Retinal pigment epithelial cell (primary cell): ENCODE measurements at regions not wholly inside any gene's neighbourhood (a gene's known extent, or its start where the extent isn't known, plus 50 kb on each side); places are given as distances from the start of the nearest gene placed in this dataset.

Experiments
- DNase-seq: peaks from one replicate; pipeline ENCODE4 v3.0.0-alpha.2; 2010; ENCODE audit warnings: low read depth
- H3K4me3 ChIP-seq: 2 replicates; pipeline ENCODE4 v1.5.1; 2011; ENCODE audit warnings: mild to moderate bottlenecking, low read length, control low read depth, moderate library complexity
- TF ChIP-seq, protein P1 (sequence below): conservative IDR thresholded peaks from 2 replicates; pipeline ENCODE4 v1.5.1; 2011; ENCODE audit warnings: low read depth, low read length, control low read depth, inconsistent platforms

- no peak for DNase-seq
- H3K4me3 ChIP-seq = no peak overlapping the region
- TF ChIP-seq, protein P1, sequence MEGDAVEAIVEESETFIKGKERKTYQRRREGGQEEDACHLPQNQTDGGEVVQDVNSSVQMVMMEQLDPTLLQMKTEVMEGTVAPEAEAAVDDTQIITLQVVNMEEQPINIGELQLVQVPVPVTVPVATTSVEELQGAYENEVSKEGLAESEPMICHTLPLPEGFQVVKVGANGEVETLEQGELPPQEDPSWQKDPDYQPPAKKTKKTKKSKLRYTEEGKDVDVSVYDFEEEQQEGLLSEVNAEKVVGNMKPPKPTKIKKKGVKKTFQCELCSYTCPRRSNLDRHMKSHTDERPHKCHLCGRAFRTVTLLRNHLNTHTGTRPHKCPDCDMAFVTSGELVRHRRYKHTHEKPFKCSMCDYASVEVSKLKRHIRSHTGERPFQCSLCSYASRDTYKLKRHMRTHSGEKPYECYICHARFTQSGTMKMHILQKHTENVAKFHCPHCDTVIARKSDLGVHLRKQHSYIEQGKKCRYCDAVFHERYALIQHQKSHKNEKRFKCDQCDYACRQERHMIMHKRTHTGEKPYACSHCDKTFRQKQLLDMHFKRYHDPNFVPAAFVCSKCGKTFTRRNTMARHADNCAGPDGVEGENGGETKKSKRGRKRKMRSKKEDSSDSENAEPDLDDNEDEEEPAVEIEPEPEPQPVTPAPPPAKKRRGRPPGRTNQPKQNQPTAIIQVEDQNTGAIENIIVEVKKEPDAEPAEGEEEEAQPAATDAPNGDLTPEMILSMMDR = no peak
Measured at GRCh38 chr13:40186626-40187323, 479.7 kb downstream of the FOXO1 start.

GRCh38 chr13:40187324-40187795, 479.1 kb downstream of the FOXO1 start:
- H3K4me3 ChIP-seq = no peak overlapping the region
- TF ChIP-seq, protein P1 = no peak
- no peak for DNase-seq

GRCh38 chr13:40187841-40188591, 478.4 kb downstream of the FOXO1 start:
- TF ChIP-seq, protein P1 = no peak
- peak; percentile 51 for DNase-seq
- H3K4me3 ChIP-seq = no peak overlapping the region

DNA sequence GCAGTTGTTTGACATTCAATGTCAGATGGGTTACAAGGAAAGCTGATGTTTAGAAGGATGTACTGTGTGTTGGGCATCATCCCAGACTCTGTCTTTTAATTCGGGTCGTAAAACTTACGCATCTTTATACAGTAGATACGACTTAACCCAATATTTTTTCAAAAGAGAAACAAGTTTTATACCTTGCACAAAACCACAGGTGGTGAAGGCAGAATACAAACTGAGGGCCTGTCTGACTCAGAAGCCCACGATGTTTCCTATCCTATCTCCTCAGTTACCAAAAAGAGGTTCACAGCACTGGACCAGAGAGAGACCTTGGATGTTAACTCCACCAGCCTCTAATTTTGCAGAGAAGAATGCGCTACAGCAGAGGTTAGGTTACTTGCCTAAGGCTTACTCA, 477.0 kb downstream of the FOXO1 start:
- no peak overlapping the region for H3K4me3 ChIP-seq
- TF ChIP-seq, protein P1 = no peak
- no peak for DNase-seq

- TF ChIP-seq, protein P1 = no peak
- DNase-seq = peak; percentile 30
- H3K4me3 ChIP-seq = no peak overlapping the region
Measured at GRCh38 chr13:40189898-40190630, 476.4 kb downstream of the FOXO1 start.

- H3K4me3 ChIP-seq = no peak overlapping the region
- DNase-seq = peak; percentile 99
- TF ChIP-seq, protein P1 = no peak
Measured at GRCh38 chr13:40190641-40191100, 475.8 kb downstream of the FOXO1 start.
